Muscle of leg (tissue), 3 donors: ENCODE measurements at regions not wholly inside any gene's neighbourhood (a gene's known extent, or its start where the extent isn't known, plus 50 kb on each side); places are given as distances from the start of the nearest gene placed in this dataset.
"Not testable (repeated sequence)": the region's sequence is repeated elsewhere in the genome, so short reads cannot be mapped to it uniquely, and the experiment has no call there.

Source experiments
- DNase-seq: peaks from one replicate; pipeline ENCODE4 v3.0.0; 2013
- H3K27ac ChIP-seq: one replicate; pipeline ENCODE4 v1.5.1; 2013; ENCODE audit warnings: mild to moderate bottlenecking, low read length, control low read depth
- H3K27me3 ChIP-seq: one replicate; pipeline ENCODE4 v1.6.1; 2013; ENCODE audit warnings: low read length; ENCODE audit not compliant: control insufficient read depth, insufficient read depth
- H3K36me3 ChIP-seq: one replicate; pipeline ENCODE4 v1.6.1; 2013; ENCODE audit warnings: low read length; ENCODE audit not compliant: control insufficient read depth, insufficient read depth
- H3K4me1 ChIP-seq: one replicate; pipeline ENCODE4 v1.6.1; 2013; ENCODE audit warnings: low read length; ENCODE audit not compliant: control insufficient read depth, insufficient read depth
- H3K4me3 ChIP-seq: one replicate; pipeline ENCODE4 v1.5.1; 2013; ENCODE audit warnings: low read length, control low read depth
- H3K9me3 ChIP-seq: replicated peaks from 2 replicates; pipeline ENCODE4 v1.6.1; 2013; ENCODE audit warnings: low read depth, low read length; ENCODE audit not compliant: control insufficient read depth
- WGBS: methylation state at CpG from one replicate; pipeline ENCODE4 v1.1.5; 2013; ENCODE audit warnings: missing lambda C conversion rate; ENCODE audit not compliant: insufficient coverage; 5-methylcytosine and 5-hydroxymethylcytosine counted together

GRCh38 chr3:162702768-162703385, 1206.3 kb downstream of the OTOL1 start:
- Histone ChIP-seq H3K4me1 (peaks cover 2% of the 10 kb centered on the region), H3K9me3 (no peaks in the 10 kb centered on the region), H3K36me3 (no peaks in the 10 kb centered on the region), H3K4me3 (no peak overlapping the region), H3K27me3 (no peaks in the 10 kb centered on the region), H3K27ac (no peak overlapping the region)
- DNase-seq, result no peak
- WGBS, result 94% methylated on average over 29 of the region's 31 CpGs

GRCh38 chr3:162704238-162704637, 1207.6 kb downstream of the OTOL1 start:
- no CpG with 5 or more reads among the region's 1 CpG for WGBS
- Histone ChIP-seq H3K4me1 (peaks cover 2% of the 10 kb centered on the region), H3K27me3 (no peaks in the 10 kb centered on the region), H3K36me3 (no peaks in the 10 kb centered on the region), H3K9me3 (no peaks in the 10 kb centered on the region), H3K4me3 (no peak overlapping the region), H3K27ac (no peak overlapping the region)
- DNase-seq, result peak; percentile 80

- Histone ChIP-seq H3K27ac (no peak overlapping the region), H3K9me3 (no peaks in the 10 kb centered on the region), H3K4me3 (no peak overlapping the region), H3K36me3 (no peaks in the 10 kb centered on the region), H3K4me1 (peaks cover 2% of the 10 kb centered on the region), H3K27me3 (no peaks in the 10 kb centered on the region)
- WGBS, result 93% methylated on average over 2 of the region's 5 CpGs
- DNase-seq, result no peak
These were observed 1208.3 kb downstream of the OTOL1 start for GRCh38 chr3:162704799-162705385.

- H3K27ac ChIP-seq, DNase-seq, H3K27me3 ChIP-seq, H3K4me3 ChIP-seq, H3K36me3 ChIP-seq, H3K9me3 ChIP-seq, H3K4me1 ChIP-seq: not testable (repeated sequence)
- WGBS, result no CpG with 5 or more reads among the region's 2 CpGs
These were observed 1211.8 kb downstream of the OTOL1 start for GRCh38 chr3:162708394-162708793.

GRCh38 chr3:162708942-162709706, 1212.5 kb downstream of the OTOL1 start:
- H3K4me1 ChIP-seq, H3K27ac ChIP-seq, H3K27me3 ChIP-seq, H3K36me3 ChIP-seq, H3K9me3 ChIP-seq, DNase-seq, H3K4me3 ChIP-seq: not testable (repeated sequence)
- WGBS, result 97% methylated on average over 6 of the region's 15 CpGs

GRCh38 chr3:162710332-162711112, 1213.9 kb downstream of the OTOL1 start:
- WGBS, result 94% methylated on average over 23 of the region's 30 CpGs

GRCh38 chr3:162717074-162717473, 1220.5 kb downstream of the OTOL1 start:
- not testable (repeated sequence) for H3K27me3 ChIP-seq, H3K36me3 ChIP-seq, H3K27ac ChIP-seq, H3K9me3 ChIP-seq, H3K4me3 ChIP-seq, DNase-seq, H3K4me1 ChIP-seq
- WGBS, result 95% methylated on average over 2 of the region's 6 CpGs

More at GRCh38 chr3:162710332-162711112, 1213.9 kb downstream of the OTOL1 start:
- no peaks in the 10 kb centered on the region for H3K4me1 ChIP-seq
- H3K9me3 ChIP-seq, result no peaks in the 10 kb centered on the region
- H3K4me3 ChIP-seq, result no peak overlapping the region
- DNase-seq, result no peak
- H3K27ac ChIP-seq, result no peak overlapping the region
- no peaks in the 10 kb centered on the region for H3K36me3 ChIP-seq
- H3K27me3 ChIP-seq, result no peaks in the 10 kb centered on the region

- Histone ChIP-seq H3K4me3 (no peak overlapping the region), H3K27ac (no peak overlapping the region), H3K4me1 (no peaks in the 10 kb centered on the region), H3K9me3 (no peaks in the 10 kb centered on the region), H3K27me3 (no peaks in the 10 kb centered on the region), H3K36me3 (no peaks in the 10 kb centered on the region)
- WGBS, result no CpG with 5 or more reads among the region's 2 CpGs
- DNase-seq, result peak; percentile 31
These were observed 1222.1 kb downstream of the OTOL1 start for GRCh38 chr3:162718697-162719096.

- H3K36me3 ChIP-seq, result no peaks in the 10 kb centered on the region
- H3K4me3 ChIP-seq, result no peak overlapping the region
- H3K27me3 ChIP-seq, result no peaks in the 10 kb centered on the region
- no peak overlapping the region for H3K27ac ChIP-seq
- H3K9me3 ChIP-seq, result no peaks in the 10 kb centered on the region
- no peak for DNase-seq
- no peaks in the 10 kb centered on the region for H3K4me1 ChIP-seq
These were observed 1223.2 kb downstream of the OTOL1 start for GRCh38 chr3:162719684-162720341.

GRCh38 chr3:162721736-162722135, 1225.1 kb downstream of the OTOL1 start:
- H3K27ac ChIP-seq, result no peak overlapping the region
- H3K4me1 ChIP-seq, result no peaks in the 10 kb centered on the region
- H3K4me3 ChIP-seq, result no peak overlapping the region
- H3K27me3 ChIP-seq, result no peaks in the 10 kb centered on the region
- DNase-seq, result no peak
- WGBS, result no CpG with 5 or more reads among the region's 1 CpG
- H3K9me3 ChIP-seq, result no peaks in the 10 kb centered on the region
- no peaks in the 10 kb centered on the region for H3K36me3 ChIP-seq
